ENCODE measurements at regions not wholly inside any gene's neighbourhood (a gene's known extent, or its start where the extent isn't known, plus 50 kb on each side); places are given as distances from the start of the nearest gene placed in this dataset.
"Not testable (repeated sequence)": the region's sequence is repeated elsewhere in the genome, so short reads cannot be mapped to it uniquely, and the experiment has no call there.

GRCh38 chr7:53187184-53187583 is 151.8 kb downstream of the POM121L12 start:
- FAIRE-seq; H2AK5ac ChIP-seq (ENCODE audit: low read depth, low read length); H4K91ac ChIP-seq (replicated peaks; ENCODE audit: insufficient read length, low read length); H3K4me2 ChIP-seq (ENCODE audit: insufficient read depth in 1 of 2, low read depth in 2 of 2, low read length in 2 of 2); H4K5ac ChIP-seq (ENCODE audit: insufficient read length, low read depth, low read length); H3K36me3 ChIP-seq (ENCODE audit: control insufficient read depth in 2 of 4, insufficient read depth in 4 of 4, low read length in 3 of 4); H3K14ac ChIP-seq (ENCODE audit: insufficient read length); H3K9ac ChIP-seq (replicated peaks in 1 of 4; ENCODE audit: extremely low read depth in 1 of 4, low read depth in 3 of 4, low read length in 3 of 4); H4K8ac ChIP-seq (ENCODE audit: extremely low read depth, insufficient read depth, low read length); DNase-seq (ENCODE audit: low read depth in 1 of 2, low spot score in 2 of 2); H3K18ac ChIP-seq (ENCODE audit: extremely low read depth, low read length); H3K27ac ChIP-seq (ENCODE audit: low read depth, low read length); H3K23ac ChIP-seq (ENCODE audit: insufficient read length); H2BK12ac ChIP-seq (ENCODE audit: low read depth, low read length); H3K79me1 ChIP-seq (ENCODE audit: low read depth, low read length); H3K4ac ChIP-seq (replicated peaks; ENCODE audit: insufficient read length, low read depth, low read length); H2BK5ac ChIP-seq (ENCODE audit: low read depth, low read length); H2BK20ac ChIP-seq (ENCODE audit: low read length); H2BK15ac ChIP-seq (ENCODE audit: low read length); H3K4me1 ChIP-seq (replicated peaks in 1 of 4; ENCODE audit: control insufficient read depth in 3 of 4, insufficient read depth in 4 of 4, low read length in 3 of 4); H3K56ac ChIP-seq (replicated peaks; ENCODE audit: insufficient read length, low read depth, low read length); CTCF ChIA-PET (ENCODE audit: partially characterized antibody); H3K79me2 ChIP-seq (ENCODE audit: control insufficient read depth in 1 of 2, insufficient read depth in 2 of 2, low read length in 2 of 2); H3K4me3 ChIP-seq (ENCODE audit: extremely low read depth in 1 of 4, insufficient read depth in 2 of 4, low read depth in 3 of 4, low read length in 4 of 4); H4K20me1 ChIP-seq (replicated peaks in 1 of 2; ENCODE audit: control insufficient read depth in 1 of 2, insufficient read depth in 2 of 2, low read length in 2 of 2); H3K27me3 ChIP-seq (replicated peaks in 1 of 4; ENCODE audit: control insufficient read depth in 3 of 4, extremely low read depth in 1 of 4, insufficient read depth in 3 of 4, low read length in 3 of 4); H2BK120ac ChIP-seq (replicated peaks; ENCODE audit: low read depth, low read length); POLR2A ChIA-PET (ENCODE audit: partially characterized antibody); H3K9me3 ChIP-seq (ENCODE audit: insufficient read depth in 2 of 2, low read depth in 1 of 2, low read length in 1 of 2); H2AFZ ChIP-seq (ENCODE audit: low read length); H3K23me2 ChIP-seq (ENCODE audit: low read depth, low read length): not testable (repeated sequence)
- WGBS, 2 experiments (ENCODE audit: extremely low coverage in 1 of 2, insufficient coverage in 1 of 2, insufficient read length in 1 of 2, insufficient replicate concordance in 2 of 2, low coverage in 1 of 2, low lambda C conversion rate in 2 of 2, missing lambda C conversion rate in 1 of 2), result 97% methylated on average over 20 of the region's 27 CpGs; no CpG with 5 or more reads in 1 of the 2 experiments

Data from H1 (cell line).